HEK293 (cell line): ENCODE measurements at regions not wholly inside any gene's neighbourhood (a gene's known extent, or its start where the extent isn't known, plus 50 kb on each side); places are given as distances from the start of the nearest gene placed in this dataset.

ENCODE experiments used
- CTCF ChIP-seq: fragments of 450-650 bp; formaldehyde crosslinking; IDR thresholded peaks from 2 replicates; pipeline ENCODE4 v1.5.1; 2016; ENCODE audit warnings: missing biosample characterization, missing genetic modification characterization
- REST ChIP-seq: fragments of 450-650 bp; formaldehyde crosslinking; IDR thresholded peaks from 2 replicates; pipeline ENCODE4 v1.5.1; 2016; ENCODE audit warnings: missing biosample characterization, missing genetic modification characterization

- no peak for TF ChIP-seq REST (tag by site-specific recombination)
- no peak for TF ChIP-seq CTCF (tag by site-specific recombination)
These were observed 192.1 kb downstream of the SNAPC1 start for GRCh38 chr14:61954306-61954705.
